ENCODE measurements at regions not wholly inside any gene's neighbourhood (a gene's known extent, or its start where the extent isn't known, plus 50 kb on each side); places are given as distances from the start of the nearest gene placed in this dataset.
A peak's percentile ranks its signal among the peaks of the same experiment; 100 is the strongest.

DNA sequence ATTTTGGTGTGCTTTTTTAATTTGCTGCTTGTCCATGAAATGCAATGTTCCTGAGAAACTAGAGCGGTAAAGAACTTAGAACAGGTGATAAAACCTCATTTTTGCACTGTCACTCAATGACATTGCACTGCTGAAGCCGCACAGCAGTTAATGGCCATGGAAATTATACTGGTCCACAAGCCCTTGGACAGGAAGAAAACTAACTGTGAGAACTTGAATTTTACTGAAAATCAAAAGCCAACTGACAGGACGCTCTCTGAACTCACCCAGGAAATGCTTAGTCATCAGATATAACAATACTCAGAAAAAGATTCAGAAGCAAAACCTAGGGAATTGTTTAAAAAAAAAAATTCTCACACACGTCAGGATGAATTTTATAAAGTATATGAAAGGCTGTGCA, 246.4 kb upstream of the SLC7A11 start:
- H3K14ac ChIP-seq (replicated peaks; ENCODE audit: low read depth, low read length), result peak overlapping the region; percentile 53; the same call in 1 of the 2 replicates
- H3K79me1 ChIP-seq (ENCODE audit: low read depth in 1 of 2, low read length in 2 of 2), result no peaks in the 10 kb centered on the region
- H2AFZ ChIP-seq (replicated peaks; ENCODE audit: low read length, poor library complexity), result no peak overlapping the region
- peak overlapping the region; percentile 32; the same call in 1 of the 2 replicates for H2BK20ac ChIP-seq (ENCODE audit: low read depth, low read length)
- H4K91ac ChIP-seq (ENCODE audit: insufficient read depth, low read depth, low read length), result no peak overlapping the region; the same call in 1 of the 2 replicates
- H2BK120ac ChIP-seq (ENCODE audit: low read depth, low read length), result peak overlapping the region; percentile 49; the same call in 1 of the 2 replicates
- H3K9me3 ChIP-seq (ENCODE audit: control insufficient read depth, insufficient read depth, low read length), result no peaks in the 10 kb centered on the region
- ChIA-PET CTCF (no interaction called here), POLR2A (ENCODE audit: unreplicated experiment) (no interaction called here)
- no peak overlapping the region for H3K9ac ChIP-seq (ENCODE audit: low read depth, low read length)
- H4K5ac ChIP-seq (ENCODE audit: low read depth, low read length), result no peak overlapping the region
- no peak overlapping the region for H2AK9ac ChIP-seq (replicated peaks; ENCODE audit: low read depth, low read length, poor library complexity)
- H3K4ac ChIP-seq (ENCODE audit: low read depth, low read length), result no peak overlapping the region; the same call in 1 of the 2 replicates
- H3K27ac ChIP-seq (ENCODE audit: insufficient read depth, low read length), result no peak overlapping the region
- WGBS, 2 experiments (ENCODE audit: extremely low coverage in 2 of 2, insufficient read length in 1 of 2), result 100% methylated on average over 1 of the region's 4 CpGs; no CpG with 5 or more reads in 1 of the 2 experiments
- H4K8ac ChIP-seq (ENCODE audit: low read depth in 2 of 2, low read length in 2 of 2), result peak overlapping the region in 1 of 2 experiments; percentile 28; a peak in 1 of 4 replicates
- H3K56ac ChIP-seq (ENCODE audit: extremely low read depth, insufficient read depth, low read length), result no peak overlapping the region
- no peaks in the 10 kb centered on the region for H3K9me1 ChIP-seq (ENCODE audit: insufficient read depth, low read length)
- DNase-seq (no peak), ATAC-seq (ENCODE audit: low read depth) (no peak)
- no peak overlapping the region for H2BK15ac ChIP-seq (ENCODE audit: low read depth, low read length)
- in situ Hi-C loops (cut with MboI; ENCODE audit: low sequenced_read_pairs) (no loop called here), intact Hi-C loops (cut with micrococcal nuclease) (loop anchor here (5.0 kb wide), 1 partner anchor 231 kb away; no protein-coding TSS in a partner anchor), dilution Hi-C loops (cut with HindIII; ENCODE audit: low sequenced_read_pairs, unreplicated experiment) (no loop called here)
- no peaks in the 10 kb centered on the region for H3K4me1 ChIP-seq (ENCODE audit: control insufficient read depth, insufficient read depth, low read length)
- no peak overlapping the region for H3K4me2 ChIP-seq (ENCODE audit: low read depth, low read length)
- no peaks in the 10 kb centered on the region for H4K20me1 ChIP-seq (ENCODE audit: insufficient read depth, low read length)
- H3K36me3 ChIP-seq (ENCODE audit: control insufficient read depth, insufficient read depth, low read length), result no peaks in the 10 kb centered on the region
- no peak overlapping the region for H2AK5ac ChIP-seq (ENCODE audit: low read depth, low read length)
- H3K4me3 ChIP-seq (ENCODE audit: insufficient read depth, low read depth, low read length), result no peak overlapping the region
- BruUV-seq (replicated peaks), result no TSS peak
- H3K27me3 ChIP-seq (ENCODE audit: control insufficient read depth, insufficient read depth, low read length), result no peaks in the 10 kb centered on the region
- no peak overlapping the region for H3K23ac ChIP-seq (ENCODE audit: low read depth, low read length)
- TF ChIP-seq POLR2A (IDR thresholded peaks at IDR 0.05; ENCODE audit: low read depth, low read length) (no peak), RAD21 (IDR thresholded peaks at IDR 0.05; ENCODE audit: low read length) (no peak), FOS (IDR thresholded peaks at IDR 0.05; ENCODE audit: low read depth, low read length) (no peak), SMC3 (IDR thresholded peaks at IDR 0.05; ENCODE audit: low read depth, low read length) (no peak), BHLHE40 (IDR thresholded peaks at IDR 0.05; ENCODE audit: low read depth, low read length) (no peak), RFX5 (IDR thresholded peaks at IDR 0.05; ENCODE audit: low read depth, low read length) (no peak), MAFK (IDR thresholded peaks at IDR 0.05; ENCODE audit: low read depth, low read length) (peak; percentile 97), MXI1 (IDR thresholded peaks at IDR 0.05; ENCODE audit: borderline replicate concordance, low read depth, low read length) (no peak), MAZ (IDR thresholded peaks at IDR 0.05; ENCODE audit: borderline replicate concordance, low read depth, low read length) (no peak), RCOR1 (IDR thresholded peaks at IDR 0.05; ENCODE audit: insufficient replicate concordance, low read length) (no peak), CEBPB (IDR thresholded peaks at IDR 0.05; ENCODE audit: low read depth, low read length) (no peak), NFE2L2 (IDR thresholded peaks at IDR 0.05; ENCODE audit: low read depth, low read length) (peak; percentile 13; the same call in 1 of the 2 replicates)
- TF ChIP-seq, protein P1, sequence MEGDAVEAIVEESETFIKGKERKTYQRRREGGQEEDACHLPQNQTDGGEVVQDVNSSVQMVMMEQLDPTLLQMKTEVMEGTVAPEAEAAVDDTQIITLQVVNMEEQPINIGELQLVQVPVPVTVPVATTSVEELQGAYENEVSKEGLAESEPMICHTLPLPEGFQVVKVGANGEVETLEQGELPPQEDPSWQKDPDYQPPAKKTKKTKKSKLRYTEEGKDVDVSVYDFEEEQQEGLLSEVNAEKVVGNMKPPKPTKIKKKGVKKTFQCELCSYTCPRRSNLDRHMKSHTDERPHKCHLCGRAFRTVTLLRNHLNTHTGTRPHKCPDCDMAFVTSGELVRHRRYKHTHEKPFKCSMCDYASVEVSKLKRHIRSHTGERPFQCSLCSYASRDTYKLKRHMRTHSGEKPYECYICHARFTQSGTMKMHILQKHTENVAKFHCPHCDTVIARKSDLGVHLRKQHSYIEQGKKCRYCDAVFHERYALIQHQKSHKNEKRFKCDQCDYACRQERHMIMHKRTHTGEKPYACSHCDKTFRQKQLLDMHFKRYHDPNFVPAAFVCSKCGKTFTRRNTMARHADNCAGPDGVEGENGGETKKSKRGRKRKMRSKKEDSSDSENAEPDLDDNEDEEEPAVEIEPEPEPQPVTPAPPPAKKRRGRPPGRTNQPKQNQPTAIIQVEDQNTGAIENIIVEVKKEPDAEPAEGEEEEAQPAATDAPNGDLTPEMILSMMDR (conservative IDR thresholded peaks at IDR 0.05; ENCODE audit: low read depth, low read length), result no peak
- TF ChIP-seq, protein P2, sequence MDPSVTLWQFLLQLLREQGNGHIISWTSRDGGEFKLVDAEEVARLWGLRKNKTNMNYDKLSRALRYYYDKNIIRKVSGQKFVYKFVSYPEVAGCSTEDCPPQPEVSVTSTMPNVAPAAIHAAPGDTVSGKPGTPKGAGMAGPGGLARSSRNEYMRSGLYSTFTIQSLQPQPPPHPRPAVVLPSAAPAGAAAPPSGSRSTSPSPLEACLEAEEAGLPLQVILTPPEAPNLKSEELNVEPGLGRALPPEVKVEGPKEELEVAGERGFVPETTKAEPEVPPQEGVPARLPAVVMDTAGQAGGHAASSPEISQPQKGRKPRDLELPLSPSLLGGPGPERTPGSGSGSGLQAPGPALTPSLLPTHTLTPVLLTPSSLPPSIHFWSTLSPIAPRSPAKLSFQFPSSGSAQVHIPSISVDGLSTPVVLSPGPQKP (IDR thresholded peaks at IDR 0.05; ENCODE audit: borderline replicate concordance, low read depth, low read length), result no peak
- TF ChIP-seq, protein P3, sequence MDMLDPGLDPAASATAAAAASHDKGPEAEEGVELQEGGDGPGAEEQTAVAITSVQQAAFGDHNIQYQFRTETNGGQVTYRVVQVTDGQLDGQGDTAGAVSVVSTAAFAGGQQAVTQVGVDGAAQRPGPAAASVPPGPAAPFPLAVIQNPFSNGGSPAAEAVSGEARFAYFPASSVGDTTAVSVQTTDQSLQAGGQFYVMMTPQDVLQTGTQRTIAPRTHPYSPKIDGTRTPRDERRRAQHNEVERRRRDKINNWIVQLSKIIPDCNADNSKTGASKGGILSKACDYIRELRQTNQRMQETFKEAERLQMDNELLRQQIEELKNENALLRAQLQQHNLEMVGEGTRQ (IDR thresholded peaks at IDR 0.05; ENCODE audit: low read depth, low read length), result no peak
- no peak overlapping the region for H2BK5ac ChIP-seq (ENCODE audit: low read depth, low read length, poor library complexity, severe bottlenecking)
- H3K18ac ChIP-seq (ENCODE audit: low read depth, low read length), result no peak overlapping the region
